ENCODE measurements at regions not wholly inside any gene's neighbourhood (a gene's known extent, or its start where the extent isn't known, plus 50 kb on each side); places are given as distances from the start of the nearest gene placed in this dataset.

DNA sequence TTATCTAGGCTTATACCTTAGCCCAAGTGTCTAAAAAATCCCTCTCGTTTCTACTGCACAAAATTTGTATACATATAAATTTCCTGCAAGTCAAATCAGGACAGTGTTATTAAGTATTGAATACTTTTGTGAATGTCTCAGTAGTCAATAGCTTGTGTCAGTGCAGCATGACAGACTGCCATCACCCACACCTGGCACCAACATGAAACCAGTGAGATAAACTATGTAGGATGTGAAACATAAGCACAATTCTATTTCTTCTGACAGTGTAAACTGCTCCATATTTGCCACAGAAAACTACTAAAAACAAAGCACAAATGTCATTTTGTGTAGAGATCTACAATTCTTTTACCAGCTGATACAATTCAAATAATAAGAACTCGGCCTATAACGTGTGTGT lies 542.1 kb upstream of the LUZP2 start:
- no peak for DNase-seq (ENCODE audit: low spot score)

DNA sequence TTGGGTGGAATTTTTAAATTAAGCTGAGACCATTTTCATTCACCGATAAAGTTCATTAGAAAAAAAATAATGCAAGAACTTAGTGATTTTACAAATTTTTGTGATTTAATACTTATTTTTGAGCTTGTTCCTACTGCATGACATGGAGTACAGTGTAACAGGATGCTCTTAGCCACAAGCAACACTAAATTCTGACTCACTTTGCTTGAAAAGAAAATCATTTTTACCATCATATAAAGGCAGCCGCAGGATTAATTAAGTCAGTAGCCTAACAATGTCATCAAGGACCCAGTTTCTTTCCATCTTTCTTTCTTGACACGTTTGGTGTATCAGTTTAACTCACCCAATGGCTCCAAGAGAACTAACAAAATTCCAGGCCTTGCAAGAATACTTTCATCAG lies 540.3 kb upstream of the LUZP2 start:
- DNase-seq (ENCODE audit: low spot score) = no peak

GRCh38 chr11:23957314-23957713 lies 539.5 kb upstream of the LUZP2 start:
- no peak for DNase-seq (ENCODE audit: low spot score)

- no peak for DNase-seq (ENCODE audit: low spot score)
Measured at GRCh38 chr11:23959462-23959861, 537.4 kb upstream of the LUZP2 start.

DNA sequence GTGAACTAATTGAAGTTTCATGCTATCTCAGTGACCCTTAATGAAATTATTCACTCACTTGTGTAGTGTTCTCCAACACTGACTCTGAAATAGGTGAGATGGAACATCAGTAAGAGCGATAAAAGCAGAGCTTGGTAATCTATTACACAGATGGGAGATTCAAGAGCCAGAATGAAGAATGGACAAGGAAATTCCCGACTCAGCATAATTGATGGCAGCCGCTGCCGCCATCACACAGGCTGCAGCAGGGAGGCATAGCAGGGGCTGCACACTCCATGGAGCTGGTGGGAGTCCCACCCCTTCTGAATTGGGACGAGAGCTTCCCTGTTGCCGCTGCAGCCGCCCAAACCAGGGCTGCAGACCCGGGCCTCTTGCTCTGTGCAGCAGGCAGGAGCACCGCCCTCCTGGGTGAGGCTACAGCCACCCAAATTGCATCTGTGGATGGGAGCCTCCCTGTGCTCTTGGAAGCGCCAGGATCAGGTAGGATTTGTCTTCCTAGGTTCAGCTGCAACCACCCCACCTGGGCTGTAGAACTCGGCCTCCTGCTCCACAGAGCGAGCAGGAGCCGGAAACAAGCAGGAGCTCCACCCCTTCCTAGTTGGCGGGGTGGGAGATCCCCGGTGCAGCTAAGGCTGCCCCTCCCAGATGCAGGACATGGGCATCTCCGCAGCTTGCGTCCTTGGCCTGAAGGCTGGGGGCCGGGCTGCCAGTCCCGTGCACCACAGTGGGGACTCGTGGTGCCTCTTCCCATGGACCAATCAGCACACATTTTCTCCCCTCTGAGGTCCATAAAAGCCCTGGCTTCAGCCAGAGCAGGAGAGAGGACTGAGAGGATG lies 535.1 kb upstream of the LUZP2 start:
- no peak for DNase-seq (ENCODE audit: low spot score)

- DNase-seq (ENCODE audit: low spot score) = no peak
Measured at GRCh38 chr11:23973244-23973643, 523.6 kb upstream of the LUZP2 start.

DNA sequence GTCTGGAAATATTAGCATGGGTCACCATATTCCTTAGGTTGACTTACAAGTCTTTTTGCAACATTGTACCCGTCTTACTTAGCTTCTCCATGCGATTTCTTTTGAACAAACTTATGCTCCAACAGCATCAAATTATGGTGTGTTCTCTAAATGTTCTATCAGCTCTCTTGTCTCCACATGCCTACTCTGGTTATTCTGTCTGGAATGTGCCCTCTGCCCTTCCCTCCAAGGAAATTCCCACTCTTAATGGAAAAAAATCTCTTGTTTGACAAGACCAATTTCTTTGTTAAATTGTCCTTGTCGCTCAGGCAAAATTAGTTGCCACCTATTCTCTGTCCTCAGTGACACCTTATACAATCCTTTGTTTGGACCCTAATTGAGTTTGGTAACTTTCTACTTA lies 522.8 kb upstream of the LUZP2 start:
- DNase-seq (ENCODE audit: low spot score) = no peak

DNA sequence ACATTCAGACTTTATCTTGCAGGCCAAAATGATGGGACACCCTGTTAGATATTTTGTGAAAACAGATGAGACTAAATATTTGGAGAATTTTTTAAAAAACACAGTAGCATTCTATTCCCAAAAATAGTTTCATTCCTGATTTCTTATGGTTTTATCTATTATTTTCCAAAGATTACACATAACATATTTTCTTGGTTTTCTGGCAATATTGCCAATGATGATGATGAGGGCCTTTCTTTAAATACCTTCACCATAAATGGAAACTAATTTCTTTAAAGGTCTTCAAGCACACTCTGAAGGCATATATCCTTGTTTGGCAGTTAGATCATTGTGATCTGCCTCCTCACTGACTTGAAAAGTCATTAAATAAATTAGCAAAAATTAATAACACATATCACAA lies 522.3 kb upstream of the LUZP2 start:
- no peak for DNase-seq (ENCODE audit: low spot score)

- no peak for DNase-seq (ENCODE audit: low spot score)
Measured at GRCh38 chr11:23976426-23976825, 520.4 kb upstream of the LUZP2 start.

- DNase-seq (ENCODE audit: low spot score) = no peak
Measured at GRCh38 chr11:23976841-23977271, 520.0 kb upstream of the LUZP2 start.

GRCh38 chr11:23988381-23989006 lies 508.4 kb upstream of the LUZP2 start:
- no peak for DNase-seq (ENCODE audit: low spot score)

- DNase-seq (ENCODE audit: low spot score) = no peak
Measured at GRCh38 chr11:23990346-23991164, 506.3 kb upstream of the LUZP2 start.

GRCh38 chr11:23991165-23991539 lies 505.7 kb upstream of the LUZP2 start:
- no peak for DNase-seq (ENCODE audit: low spot score)

DNA sequence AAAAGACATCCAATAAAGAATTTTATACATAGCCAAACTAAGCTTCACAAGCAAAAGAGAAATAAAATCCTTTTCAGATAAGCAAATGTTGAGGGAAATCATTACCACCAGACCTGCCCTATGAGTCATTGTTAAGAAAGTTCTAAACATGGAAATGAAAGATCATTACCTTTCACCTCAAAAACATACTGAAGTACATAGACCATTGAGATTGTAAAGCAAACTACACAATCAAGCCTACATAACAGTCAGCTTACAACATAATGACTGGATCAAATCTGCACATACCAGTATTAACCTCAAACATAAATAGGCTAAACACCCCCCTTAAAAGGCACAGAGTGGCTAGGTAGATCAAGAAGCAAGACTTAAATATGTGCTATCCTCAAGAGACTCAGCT lies 501.0 kb upstream of the LUZP2 start:
- no peak for DNase-seq (ENCODE audit: low spot score)

- no peak for DNase-seq (ENCODE audit: low spot score)
Measured at GRCh38 chr11:23997356-23997755, 499.5 kb upstream of the LUZP2 start.

- no peak for DNase-seq (ENCODE audit: low spot score)
Measured at GRCh38 chr11:24005202-24005876, 491.5 kb upstream of the LUZP2 start.

- no peak for DNase-seq (ENCODE audit: low spot score)
Measured at GRCh38 chr11:24043842-24044241, 453.0 kb upstream of the LUZP2 start.

- DNase-seq (ENCODE audit: low spot score) = no peak
Measured at GRCh38 chr11:24046731-24047130, 450.1 kb upstream of the LUZP2 start.

DNA sequence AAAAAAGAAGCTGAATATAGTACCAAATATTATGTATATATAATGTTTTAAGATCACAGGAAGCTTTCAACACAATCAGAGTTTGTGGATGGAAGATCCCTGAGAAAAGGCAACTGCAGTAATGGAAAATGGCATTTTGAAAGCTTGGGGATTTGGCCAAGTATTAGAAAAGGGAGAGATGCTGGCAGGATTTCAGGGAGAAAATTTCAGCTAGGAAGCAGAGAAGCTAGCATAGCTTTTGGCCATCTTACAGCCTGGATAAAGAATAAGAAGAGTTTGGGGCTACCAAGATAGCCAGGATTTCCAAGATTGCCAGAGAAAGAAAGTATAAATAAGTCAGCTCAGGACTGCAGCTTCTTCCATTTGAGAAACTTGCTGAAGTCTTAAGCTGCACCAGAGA lies 440.8 kb upstream of the LUZP2 start:
- no peak for DNase-seq (ENCODE audit: low spot score)

DNA sequence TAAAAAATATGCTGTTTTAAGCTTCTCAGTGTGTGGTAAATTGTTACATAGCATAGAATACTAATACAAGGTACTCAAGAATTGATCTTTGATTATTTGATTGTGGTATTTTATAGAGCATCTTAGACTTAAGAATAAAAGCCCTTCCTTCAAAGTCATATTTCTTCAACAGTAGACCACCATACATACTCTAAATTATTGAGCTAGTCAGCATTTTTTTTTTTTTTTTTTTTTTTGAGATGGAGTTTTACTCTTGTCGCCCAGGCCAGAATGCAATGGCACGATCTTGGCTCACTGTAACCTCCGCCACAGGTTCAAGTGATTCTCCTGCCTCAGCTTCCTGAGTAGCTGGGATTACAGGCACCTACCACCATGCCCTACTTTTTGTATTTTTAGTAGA lies 436.7 kb upstream of the LUZP2 start:
- DNase-seq (ENCODE audit: low spot score) = no peak

DNA sequence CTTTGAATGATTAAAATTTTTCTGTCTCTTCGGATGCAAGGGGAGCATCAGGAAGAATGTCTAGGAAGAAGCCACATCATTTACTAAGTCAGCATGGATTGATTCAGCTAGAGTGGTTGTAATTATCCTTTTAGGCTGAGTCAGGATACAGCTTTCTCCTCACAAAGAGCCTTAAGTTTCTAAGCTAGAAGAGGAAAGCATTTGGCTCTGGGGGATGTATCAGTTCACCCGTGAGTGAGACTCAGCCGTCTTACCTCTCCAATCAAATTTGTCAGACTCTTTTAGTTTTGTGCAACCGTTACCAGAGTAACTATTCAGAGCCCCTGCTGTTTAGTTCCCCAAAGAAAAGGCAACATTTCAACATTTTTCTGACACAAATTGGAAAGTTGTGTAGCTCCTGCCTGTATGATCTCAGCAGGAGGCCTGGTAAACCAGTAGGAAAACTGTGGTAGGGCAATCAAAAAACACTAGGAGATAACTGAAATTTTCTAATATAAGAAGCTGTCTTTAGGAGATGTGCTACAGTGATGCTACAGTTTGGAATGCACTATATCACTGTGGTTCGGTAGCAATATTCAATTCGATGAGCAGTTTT lies 432.4 kb upstream of the LUZP2 start:
- DNase-seq (ENCODE audit: low spot score) = no peak

DNA sequence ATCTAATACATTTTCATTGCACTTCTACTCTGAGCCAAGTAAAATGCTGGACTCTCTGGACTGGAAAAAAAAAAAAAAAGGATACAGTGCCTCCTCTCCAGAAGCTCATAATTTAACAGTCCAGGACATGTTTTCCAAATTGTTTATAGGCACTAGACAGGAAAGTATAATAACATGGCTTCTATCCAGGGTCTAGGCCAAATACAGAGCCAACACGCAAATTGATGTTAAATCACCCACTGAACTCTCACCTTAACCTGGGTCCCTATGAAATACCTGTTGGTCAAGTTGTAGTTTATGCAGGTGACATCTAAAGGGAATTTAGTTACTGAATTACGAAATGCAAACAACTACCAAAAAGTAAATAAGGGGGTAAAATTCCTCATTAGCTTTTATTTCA lies 428.7 kb upstream of the LUZP2 start:
- no peak for DNase-seq (ENCODE audit: low spot score)

All from activated CD4-positive, alpha-beta T cell treated with anti-CD3 and anti-CD28 coated beads, Interleukin-2, Interleukin-4, amounts not matched to agents 100 ng/mL and 50 ng/mL, durations not matched to agents 16 hours and 8 hours (primary cell).